ENCODE measurements at regions not wholly inside any gene's neighbourhood (a gene's known extent, or its start where the extent isn't known, plus 50 kb on each side); places are given as distances from the start of the nearest gene placed in this dataset.

DNA sequence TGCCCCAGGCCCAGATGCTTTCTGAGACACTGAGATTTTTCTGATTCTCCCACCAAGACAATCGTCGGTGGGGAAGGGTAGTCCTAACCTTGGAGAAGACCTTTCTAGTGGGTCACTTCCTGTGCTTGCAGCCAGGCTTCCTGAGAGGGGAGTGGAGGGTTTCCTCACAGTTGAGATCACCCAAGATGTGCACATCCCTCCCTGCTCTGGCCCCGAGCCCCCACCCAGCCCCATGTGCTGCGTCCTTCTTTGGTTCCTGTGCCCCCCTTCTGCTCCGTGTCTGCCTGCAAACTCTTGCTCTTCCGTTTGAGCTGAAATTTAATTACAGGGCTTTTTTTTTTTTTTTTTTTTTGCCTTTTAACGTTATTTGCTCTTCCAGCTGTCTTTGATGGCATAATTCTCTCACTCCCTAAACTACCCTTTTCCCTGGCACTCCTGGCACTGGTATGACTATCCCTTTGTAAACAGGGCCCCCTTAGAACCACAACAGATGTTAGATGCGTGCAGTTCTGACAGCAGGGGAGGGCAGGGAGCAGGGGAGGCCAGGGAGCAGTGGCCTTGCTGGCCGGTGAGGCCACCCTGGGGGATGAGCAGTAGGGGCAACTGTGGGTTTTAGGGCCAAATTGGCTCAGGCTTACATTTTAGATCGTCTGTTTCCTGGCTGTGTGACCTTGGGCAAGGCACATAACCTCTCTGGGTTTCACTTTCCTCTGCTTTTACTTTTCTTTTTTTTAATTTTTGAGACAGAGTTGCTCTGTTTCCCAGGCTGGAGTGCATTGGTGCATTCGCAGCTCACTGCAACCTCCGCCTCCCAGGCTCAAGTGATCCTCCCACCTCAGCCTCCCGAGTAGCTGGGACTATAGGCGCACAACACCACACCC is 144.5 kb downstream of the PHETA1 start:
- DNase-seq (ENCODE audit: low read depth in 1 of 2, low spot score in 1 of 2), result no peak

DNA sequence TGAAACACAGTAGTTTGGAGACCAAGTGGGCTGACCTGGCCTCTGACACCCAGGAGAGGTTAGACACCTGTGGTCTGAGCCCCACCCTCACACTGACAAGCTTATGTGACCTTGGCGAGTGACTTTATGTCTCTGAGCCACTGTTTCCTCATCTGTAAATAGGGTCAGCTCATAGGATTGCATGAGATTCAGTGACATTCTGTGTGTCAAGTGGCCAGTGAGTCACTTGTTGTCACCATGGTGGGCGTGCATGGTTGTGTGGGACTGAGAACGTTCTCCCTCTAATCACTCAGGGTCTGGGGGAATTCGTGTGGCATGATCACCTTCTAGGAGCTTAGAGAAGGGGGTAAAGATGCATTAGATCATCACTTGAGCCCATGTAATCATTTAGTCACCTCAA is 146.4 kb downstream of the PHETA1 start:
- DNase-seq (ENCODE audit: low read depth in 1 of 2, low spot score in 1 of 2), result no peak

DNA sequence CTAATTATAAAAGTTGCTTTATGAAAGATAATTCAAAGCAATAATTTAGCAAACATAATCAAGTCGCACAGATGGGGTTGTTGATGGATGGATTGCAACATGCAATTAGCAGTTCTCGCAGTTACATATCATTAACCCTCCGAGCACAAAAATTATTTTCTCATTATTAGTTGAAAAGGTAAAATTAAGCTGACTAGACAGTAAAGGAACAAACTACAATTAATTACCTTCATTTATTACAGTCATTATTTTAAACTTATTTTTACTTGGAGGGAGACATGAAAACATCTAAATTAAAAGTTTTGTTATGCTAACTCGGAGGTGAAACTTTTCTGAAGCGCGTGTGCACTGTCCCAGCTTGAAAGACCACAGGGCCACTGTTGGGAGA is 146.9 kb downstream of the PHETA1 start:
- no peak for DNase-seq (ENCODE audit: low read depth in 1 of 2, low spot score in 1 of 2)

DNA sequence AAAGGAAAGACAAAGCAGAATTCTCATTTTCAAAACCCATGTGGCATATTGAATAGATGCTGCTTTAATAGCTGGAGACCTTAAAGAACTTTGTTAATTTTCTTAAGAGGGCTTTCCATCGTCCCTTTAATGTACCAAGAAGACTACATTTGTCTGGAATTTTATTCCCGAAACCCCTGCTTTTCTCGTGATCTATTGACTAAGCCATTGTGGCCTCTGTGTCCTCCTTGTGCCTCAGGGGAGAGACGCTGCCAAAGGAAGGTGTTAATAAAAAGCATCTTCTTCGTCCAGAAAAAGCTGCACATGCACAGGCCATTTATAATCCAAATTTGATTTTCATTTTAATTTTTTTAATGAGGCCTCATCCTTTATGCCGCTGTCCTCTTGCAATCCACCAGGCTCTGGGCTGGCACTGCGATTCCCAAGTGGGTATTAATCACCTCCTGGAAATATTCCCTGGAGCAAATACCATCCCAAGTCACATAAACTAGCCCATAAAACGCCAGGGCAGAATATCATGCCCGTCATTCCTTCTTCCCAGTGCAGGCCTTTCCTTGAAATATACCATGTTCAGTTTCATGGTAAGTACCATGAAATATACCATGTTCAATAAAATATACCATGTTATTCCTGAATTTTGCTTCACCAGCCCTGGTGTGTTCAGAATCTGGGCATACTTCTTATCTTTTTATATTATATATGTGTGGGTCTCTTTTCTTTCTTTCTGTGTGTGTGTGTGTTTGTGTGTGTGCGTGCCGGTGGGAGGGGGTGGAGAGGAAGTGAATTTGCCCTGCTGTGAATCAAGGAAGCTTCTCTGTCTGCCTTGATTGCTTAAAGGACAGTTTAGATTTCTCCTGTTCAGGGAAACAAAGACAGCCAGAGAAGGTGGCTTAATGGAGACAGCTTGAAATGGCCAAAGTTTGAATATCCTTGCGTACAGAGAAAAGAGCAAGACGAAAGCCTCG is 147.6 kb downstream of the PHETA1 start:
- DNase-seq (ENCODE audit: low read depth in 1 of 2, low spot score in 1 of 2), result no peak

DNA sequence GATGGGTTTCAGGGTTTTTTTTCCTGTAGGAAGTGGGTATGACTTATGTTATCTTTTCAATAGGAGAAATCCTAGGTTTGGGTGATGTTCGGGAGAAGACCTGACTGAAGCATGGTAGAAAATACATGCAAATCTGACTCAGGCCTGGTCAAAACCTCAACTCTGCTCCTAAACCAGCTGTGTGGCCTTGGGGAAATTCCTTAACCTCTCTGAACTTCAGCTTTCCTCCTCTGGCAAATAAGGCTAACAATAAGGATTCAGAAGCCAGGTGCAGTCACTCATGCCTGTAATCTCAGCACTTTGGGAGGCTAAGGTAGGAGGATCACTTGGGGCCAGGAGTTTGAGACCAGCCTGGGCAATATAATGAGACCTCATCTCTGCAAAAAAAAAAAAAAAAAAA is 148.5 kb downstream of the PHETA1 start:
- DNase-seq (ENCODE audit: low read depth in 1 of 2, low spot score in 1 of 2), result no peak

DNA sequence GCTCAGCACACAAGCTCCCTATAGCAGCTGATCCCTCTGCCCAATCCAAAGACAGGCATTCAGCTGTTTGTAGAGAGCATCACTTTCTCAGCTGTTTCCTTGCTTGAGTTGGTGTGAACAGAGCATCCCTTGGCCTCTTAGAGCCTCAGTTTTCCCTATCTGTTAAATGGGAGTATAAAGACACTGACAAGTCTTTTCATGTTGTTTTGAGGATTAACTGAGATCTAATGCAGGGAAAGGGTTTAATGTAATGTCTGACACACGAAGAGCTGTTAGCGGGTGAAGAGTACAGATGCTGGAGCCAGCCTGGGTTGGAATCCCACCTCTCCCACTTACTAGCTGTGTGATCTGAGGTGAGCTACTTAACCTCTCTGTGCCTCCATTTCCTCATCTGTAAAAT is 149.5 kb downstream of the PHETA1 start:
- DNase-seq (ENCODE audit: low read depth in 1 of 2, low spot score in 1 of 2), result no peak

DNA sequence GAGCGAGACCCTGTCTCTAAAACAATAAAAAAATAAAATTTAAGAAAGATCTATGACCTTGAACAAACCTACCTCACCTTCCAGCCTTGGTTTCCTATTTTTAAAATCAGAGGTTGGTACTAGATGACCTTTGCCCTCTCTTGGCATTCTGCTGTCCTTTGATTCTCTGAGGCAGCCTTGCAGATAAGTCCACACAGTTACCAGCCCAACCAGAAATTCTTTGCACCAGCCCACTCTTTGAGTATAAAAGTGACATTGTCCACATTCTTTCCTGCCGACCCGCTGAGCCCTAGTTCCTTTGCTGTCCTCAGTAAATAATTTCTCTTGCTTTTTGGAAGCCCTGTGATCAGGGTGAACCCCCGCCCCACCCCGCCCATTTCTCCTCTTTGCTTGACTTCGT is 150.4 kb downstream of the PHETA1 start:
- no peak for DNase-seq (ENCODE audit: low read depth in 1 of 2, low spot score in 1 of 2)

DNA sequence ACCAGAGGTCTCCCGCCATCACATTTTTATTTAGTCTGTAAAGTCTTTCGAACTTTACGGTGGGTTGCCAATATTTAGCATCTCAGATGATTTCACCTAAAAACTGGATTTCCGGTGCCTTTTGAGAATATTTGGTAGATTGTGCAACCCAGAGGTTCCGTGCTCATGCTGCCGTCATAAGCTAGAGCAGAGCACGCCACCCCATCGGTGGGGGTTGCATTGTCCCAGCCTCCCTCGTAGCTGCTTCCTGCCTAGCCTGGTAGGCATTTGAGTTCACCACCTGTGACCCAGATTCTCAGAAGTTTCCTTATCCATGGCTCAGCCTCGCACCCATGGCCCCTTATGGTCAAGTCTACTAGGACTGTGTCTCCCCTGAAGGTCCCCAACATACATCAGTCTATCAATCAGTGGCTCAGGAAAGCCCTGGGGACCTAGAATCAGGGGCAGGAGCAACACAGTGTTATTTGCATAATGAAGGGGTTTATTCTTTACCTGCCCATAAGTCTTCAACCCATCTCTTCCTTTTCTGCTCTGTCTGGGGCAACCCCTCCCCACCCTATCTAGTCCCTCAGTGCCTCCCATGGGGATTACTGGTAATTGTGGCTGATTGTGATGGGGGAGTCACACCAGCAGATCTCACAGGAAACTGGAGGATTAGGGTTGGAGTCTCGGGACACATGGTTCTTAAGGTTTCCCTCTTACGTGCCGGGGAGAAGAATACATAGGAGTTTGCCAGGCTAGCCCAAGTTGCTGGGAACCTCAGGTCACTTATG is 152.3 kb downstream of the PHETA1 start:
- no peak for DNase-seq (ENCODE audit: low read depth in 1 of 2, low spot score in 1 of 2)

DNA sequence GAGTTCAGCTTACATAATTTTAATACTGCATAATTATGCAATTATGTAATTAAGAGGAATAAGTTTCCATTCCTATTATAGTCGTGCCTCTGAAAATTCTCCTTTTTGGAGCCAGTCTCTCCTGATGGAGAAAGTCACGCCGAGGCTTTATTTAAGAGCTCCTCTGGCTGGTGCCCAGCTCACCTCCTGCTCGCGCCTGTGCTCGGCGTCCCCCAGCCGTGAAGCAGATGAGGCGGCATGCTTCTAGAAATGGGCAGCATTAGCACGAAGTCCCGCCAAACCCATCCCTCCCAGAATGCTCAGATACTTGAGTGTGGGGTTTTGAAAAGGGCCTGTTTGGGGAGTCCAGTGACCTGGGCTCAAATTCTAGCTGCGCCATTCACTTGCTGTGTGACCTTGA is 153.0 kb downstream of the PHETA1 start:
- DNase-seq (ENCODE audit: low read depth in 1 of 2, low spot score in 1 of 2), result no peak

DNA sequence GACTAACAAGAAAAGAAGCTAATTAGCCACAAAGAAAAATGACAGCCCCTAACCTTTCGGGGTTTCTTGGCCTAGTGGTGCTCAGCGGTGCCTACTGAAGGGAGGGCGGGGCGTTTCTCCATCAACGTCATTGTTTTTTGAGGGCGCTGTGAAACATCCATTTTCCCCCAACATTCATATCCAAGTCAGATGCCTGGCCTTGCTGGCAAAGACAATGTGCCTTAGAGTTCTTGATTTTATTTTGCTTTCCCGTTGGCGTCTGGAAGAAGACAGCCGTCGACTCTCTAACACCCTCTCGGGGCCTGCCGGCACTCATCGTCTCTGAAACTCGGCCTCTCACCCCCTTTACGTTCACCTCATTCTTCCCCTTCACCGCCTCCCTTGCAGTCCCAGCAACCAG is 154.5 kb downstream of the PHETA1 start:
- DNase-seq (ENCODE audit: low read depth in 1 of 2, low spot score in 1 of 2), result no peak

DNA sequence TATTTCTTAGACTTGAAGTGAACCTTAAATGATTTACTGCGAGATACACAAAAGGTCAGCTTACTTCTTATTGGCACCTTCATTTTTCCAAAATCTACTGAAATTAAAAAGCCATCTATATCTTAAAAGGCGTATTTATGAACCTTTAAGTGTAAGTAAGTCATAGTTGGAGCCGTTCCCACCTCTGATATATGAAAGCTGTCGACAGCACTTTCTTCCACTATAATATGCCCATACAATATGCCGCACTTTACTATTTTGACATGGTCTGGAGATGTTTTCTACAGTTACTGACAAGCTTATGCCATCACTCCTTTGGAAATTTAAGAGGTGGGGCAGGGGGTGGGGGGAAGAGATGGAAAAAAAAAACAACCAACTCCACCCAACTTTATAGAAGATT is 155.3 kb downstream of the PHETA1 start:
- no peak for DNase-seq (ENCODE audit: low read depth in 1 of 2, low spot score in 1 of 2)

DNA sequence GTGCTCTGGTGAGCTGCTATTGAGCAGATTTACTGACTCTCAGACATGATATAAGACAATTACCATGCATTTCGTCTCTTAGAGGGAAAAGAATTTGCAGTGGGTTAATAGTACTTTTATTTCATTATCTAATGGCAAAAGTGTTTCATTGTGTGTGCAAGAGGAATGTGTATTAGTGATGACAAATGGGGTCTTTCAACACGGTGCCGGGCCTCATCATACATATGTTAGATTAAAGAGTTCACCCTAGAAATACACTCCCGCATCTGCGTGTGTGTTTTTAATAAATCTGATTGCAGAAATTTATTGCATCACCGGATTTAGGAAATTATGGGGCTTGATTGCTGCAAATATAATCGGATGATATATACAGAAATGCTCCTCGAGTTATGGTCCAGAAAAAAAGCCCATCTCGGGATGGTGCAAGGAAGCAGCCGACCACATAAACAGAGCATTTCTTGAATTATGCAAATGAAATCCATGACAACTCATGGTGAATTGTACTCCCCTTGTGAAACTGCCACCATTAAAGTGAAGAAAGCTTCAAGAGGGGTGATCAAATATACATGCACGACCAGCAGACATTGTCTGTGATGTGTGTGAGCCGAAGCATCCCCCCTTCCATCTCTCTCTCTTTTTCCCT is 156.0 kb downstream of the PHETA1 start:
- DNase-seq (ENCODE audit: low read depth in 1 of 2, low spot score in 1 of 2), result no peak

DNA sequence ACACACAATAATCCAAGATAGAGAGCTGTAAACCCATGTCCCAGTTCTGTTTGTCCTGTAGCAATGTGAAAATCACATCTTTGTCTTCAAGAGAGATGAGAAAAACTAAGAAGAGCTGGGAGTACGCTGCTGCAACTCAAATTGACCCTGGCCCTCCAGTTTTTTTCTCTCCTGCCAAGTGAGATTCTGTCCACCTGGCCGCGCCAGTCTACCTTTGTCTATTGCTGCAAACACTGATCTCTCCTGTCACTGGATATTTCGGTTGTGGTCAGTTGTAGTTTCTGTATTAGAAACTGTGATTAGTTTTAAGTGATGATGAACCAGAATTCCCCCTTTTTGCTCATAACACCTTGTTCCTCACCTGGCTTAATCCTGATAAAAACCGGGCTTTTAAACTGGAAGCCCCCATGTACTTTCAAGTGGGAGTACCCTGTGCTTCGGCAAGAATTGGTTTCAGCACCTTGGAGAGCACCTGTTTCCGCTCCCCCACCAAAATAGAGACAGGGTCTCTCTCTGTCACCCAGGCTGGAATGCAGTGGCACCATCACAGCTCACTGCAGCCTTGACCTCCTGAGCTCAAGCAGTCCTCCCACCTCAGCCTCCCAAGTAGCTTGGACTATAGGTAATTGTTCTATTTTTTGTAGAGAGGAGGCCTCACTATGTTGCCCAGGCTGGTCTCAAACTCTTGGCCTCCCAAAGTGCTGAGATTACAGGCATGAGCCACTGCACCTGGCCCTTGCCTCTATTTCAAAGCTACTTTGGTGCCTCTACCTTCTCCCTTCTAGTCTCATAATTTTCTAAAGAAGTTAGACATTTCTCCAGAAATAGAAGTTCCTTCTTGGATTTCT is 156.8 kb downstream of the PHETA1 start:
- DNase-seq (ENCODE audit: low read depth in 1 of 2, low spot score in 1 of 2), result no peak

DNA sequence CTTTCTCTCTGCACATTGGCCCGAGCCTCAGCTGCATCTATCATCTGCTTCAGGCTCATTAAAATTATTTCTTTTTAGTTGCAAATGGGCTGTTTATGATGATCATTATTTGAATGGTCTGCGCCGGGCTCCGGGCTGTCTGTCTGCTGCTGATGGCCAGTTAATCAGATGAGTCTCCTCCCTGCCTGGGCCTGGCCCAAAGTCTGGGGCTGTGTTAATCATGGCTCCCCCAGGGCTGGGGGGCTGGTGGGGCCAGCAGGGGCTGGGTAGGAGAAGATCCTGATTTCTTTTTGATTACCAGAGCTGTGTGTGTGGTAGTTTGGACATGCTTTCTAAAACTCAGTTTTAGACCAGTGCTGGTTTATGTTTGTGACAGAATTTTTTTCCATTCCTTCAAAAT is 159.1 kb downstream of the PHETA1 start:
- no peak for DNase-seq (ENCODE audit: low read depth in 1 of 2, low spot score in 1 of 2)

DNA sequence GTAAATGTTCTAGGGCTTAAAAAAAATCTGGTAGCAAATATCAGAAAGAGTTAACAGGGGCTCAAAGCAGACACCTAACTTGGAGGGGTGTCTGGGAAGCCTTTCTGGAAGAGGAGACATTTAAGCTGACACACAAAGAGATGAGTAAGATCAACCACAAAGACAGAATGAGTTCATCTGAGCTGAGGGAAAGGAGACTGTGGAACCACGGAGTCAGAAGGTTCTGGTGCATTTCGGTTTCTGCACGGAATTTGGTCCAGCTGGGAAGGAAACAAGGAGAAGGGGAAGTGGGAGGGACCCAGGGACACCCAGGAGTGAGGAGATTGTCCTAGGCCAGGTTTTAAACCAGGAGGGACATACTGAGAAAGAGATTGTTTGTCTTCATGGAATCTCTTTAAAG is 161.1 kb downstream of the PHETA1 start:
- no peak for DNase-seq (ENCODE audit: low read depth in 1 of 2, low spot score in 1 of 2)

DNA sequence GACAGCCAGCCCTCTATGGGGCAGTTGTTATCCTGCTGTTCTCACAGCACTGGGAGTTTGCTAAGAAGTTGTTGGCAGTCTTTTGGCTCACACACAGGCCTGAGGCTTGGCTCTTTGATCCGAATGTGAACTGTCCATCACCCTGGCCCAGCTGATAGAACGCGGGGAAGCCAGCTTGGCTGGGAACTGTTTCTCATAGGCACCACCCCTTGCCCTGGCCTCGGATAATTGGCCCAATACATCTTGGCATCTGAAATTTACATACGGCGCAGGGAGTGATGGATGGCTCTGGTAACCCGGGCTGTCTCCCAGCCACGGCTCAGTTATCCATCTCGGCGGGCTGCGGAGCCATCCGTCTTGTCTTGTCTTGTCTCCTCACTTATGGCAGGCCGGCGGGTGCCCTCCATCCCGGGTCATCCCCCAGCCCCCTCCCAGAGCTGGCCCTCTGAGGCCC is 164.1 kb downstream of the PHETA1 start:
- no peak for DNase-seq (ENCODE audit: low read depth in 1 of 2, low spot score in 1 of 2)

DNA sequence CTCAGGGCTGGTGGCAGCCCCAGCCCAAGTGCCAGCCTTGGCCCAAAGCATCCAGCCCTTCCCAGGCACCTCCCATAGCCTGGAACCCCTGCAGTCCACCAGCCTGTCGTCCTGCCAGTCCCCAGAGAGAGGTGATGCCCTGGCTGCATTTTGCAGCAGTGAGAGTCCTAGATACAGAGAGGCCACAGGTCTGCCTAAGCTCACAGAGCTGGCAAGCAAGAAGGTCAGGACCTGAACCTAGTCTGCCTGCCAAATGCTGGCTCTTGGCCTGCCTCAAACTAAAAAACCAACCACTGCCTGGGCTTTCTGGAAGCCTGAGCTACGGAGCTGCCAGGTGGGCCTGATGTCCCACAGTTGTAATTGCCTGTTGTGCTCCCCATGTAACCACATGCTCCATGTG is 164.9 kb downstream of the PHETA1 start:
- no peak for DNase-seq (ENCODE audit: low read depth in 1 of 2, low spot score in 1 of 2)

DNA sequence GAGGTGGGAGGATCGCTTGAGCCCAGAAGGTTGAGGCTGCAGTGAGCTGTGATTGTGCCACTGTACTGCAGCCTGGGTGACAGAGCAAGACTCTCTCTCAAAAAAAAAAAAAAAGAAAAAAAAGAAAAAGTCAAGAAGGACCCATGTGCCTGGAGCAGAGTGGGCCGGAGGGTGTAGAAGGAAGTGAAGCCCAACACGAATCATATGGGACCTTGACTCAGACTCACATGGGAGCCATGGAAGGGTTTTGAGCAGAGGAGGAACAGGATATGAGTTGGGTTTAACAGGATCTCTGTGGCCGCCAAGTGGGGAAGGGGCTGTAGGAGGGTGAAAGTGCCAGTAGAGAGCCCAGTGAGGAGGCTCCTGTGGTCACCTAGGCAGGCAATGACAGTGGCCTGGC is 165.4 kb downstream of the PHETA1 start:
- DNase-seq (ENCODE audit: low read depth in 1 of 2, low spot score in 1 of 2), result no peak

DNA sequence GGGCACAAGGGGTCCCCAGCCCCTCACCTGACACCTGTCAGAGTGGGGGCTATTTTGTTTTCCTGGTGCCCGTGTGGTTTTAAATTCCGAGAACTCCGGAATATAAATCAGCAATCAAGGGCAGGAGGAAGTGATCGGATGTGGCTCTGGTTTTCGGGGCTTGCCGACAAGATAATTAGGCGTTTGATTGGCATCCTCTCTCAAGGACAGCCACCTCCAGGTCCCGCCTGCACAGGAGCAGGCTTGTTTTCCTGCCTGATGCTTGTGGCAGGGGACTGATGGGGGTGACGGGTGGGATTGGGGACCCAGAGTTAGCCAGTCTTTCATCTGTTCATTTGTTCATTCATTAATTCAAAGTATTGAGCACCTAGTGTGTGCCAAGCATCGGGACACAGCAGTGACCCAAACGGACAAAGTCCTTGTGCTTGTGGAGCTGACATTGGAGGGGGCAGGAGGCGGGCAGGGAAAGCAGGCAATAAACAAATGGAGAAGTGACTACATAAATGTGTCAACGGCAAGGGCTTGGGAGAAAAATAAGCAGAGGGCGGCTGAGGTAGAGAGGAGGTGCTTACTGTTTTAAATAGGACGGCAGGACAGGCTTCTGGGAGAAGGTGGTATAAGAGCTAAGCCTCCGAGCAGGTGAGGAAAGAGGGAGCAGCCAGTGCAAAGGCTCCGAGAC is 166.5 kb downstream of the PHETA1 start:
- DNase-seq (ENCODE audit: low read depth in 1 of 2, low spot score in 1 of 2), result no peak
